ENCODE measurements at regions not wholly inside any gene's neighbourhood (a gene's known extent, or its start where the extent isn't known, plus 50 kb on each side); places are given as distances from the start of the nearest gene placed in this dataset.

- H3K4me1 ChIP-seq (ENCODE audit: control insufficient read depth, low read depth, low read length) = no peaks in the 10 kb centered on the region
- H3K27me3 ChIP-seq (ENCODE audit: control insufficient read depth, insufficient read depth, low read length) = no peaks in the 10 kb centered on the region
- no peaks in the 10 kb centered on the region for H3K36me3 ChIP-seq (ENCODE audit: control insufficient read depth, low read depth, low read length)
- no peaks in the 10 kb centered on the region for H3K9me3 ChIP-seq (ENCODE audit: control insufficient read depth, low read depth, low read length)
- H3K27ac ChIP-seq (ENCODE audit: low read length) = no peak overlapping the region
- H3K4me3 ChIP-seq (ENCODE audit: low read length) = no peak overlapping the region
- H3K9ac ChIP-seq (ENCODE audit: low read length) = no peak overlapping the region
Measured at GRCh38 chr13:31967155-31967554, 64.4 kb upstream of the FRY start.

- Histone ChIP-seq H3K36me3 (ENCODE audit: control insufficient read depth, low read depth, low read length) (no peaks in the 10 kb centered on the region), H3K27ac (ENCODE audit: low read length) (no peak overlapping the region), H3K9ac (ENCODE audit: low read length) (no peak overlapping the region), H3K9me3 (ENCODE audit: control insufficient read depth, low read depth, low read length) (no peaks in the 10 kb centered on the region), H3K27me3 (ENCODE audit: control insufficient read depth, insufficient read depth, low read length) (no peaks in the 10 kb centered on the region), H3K4me1 (ENCODE audit: control insufficient read depth, low read depth, low read length) (no peaks in the 10 kb centered on the region), H3K4me3 (ENCODE audit: low read length) (no peak overlapping the region)
Measured at GRCh38 chr13:31968473-31968872, 63.1 kb upstream of the FRY start.

- Histone ChIP-seq H3K4me1 (ENCODE audit: control insufficient read depth, low read depth, low read length) (no peaks in the 10 kb centered on the region), H3K9me3 (ENCODE audit: control insufficient read depth, low read depth, low read length) (no peaks in the 10 kb centered on the region), H3K4me3 (ENCODE audit: low read length) (no peak overlapping the region), H3K27ac (ENCODE audit: low read length) (no peak overlapping the region), H3K9ac (ENCODE audit: low read length) (no peak overlapping the region), H3K27me3 (ENCODE audit: control insufficient read depth, insufficient read depth, low read length) (no peaks in the 10 kb centered on the region), H3K36me3 (ENCODE audit: control insufficient read depth, low read depth, low read length) (no peaks in the 10 kb centered on the region)
Measured at GRCh38 chr13:31970231-31970930, 61.2 kb upstream of the FRY start.

- Histone ChIP-seq H3K9me3 (ENCODE audit: control insufficient read depth, low read depth, low read length) (no peaks in the 10 kb centered on the region), H3K9ac (ENCODE audit: low read length) (no peak overlapping the region), H3K4me3 (ENCODE audit: low read length) (no peak overlapping the region), H3K36me3 (ENCODE audit: control insufficient read depth, low read depth, low read length) (no peaks in the 10 kb centered on the region), H3K27ac (ENCODE audit: low read length) (no peak overlapping the region), H3K4me1 (ENCODE audit: control insufficient read depth, low read depth, low read length) (no peaks in the 10 kb centered on the region), H3K27me3 (ENCODE audit: control insufficient read depth, insufficient read depth, low read length) (no peaks in the 10 kb centered on the region)
Measured at GRCh38 chr13:31972453-31972852, 59.1 kb upstream of the FRY start.

- Histone ChIP-seq H3K36me3 (ENCODE audit: control insufficient read depth, low read depth, low read length) (no peaks in the 10 kb centered on the region), H3K9me3 (ENCODE audit: control insufficient read depth, low read depth, low read length) (no peaks in the 10 kb centered on the region), H3K27ac (ENCODE audit: low read length) (no peak overlapping the region), H3K4me1 (ENCODE audit: control insufficient read depth, low read depth, low read length) (no peaks in the 10 kb centered on the region), H3K4me3 (ENCODE audit: low read length) (no peak overlapping the region), H3K27me3 (ENCODE audit: control insufficient read depth, insufficient read depth, low read length) (no peaks in the 10 kb centered on the region), H3K9ac (ENCODE audit: low read length) (no peak overlapping the region)
Measured at GRCh38 chr13:31978021-31978420, 53.6 kb upstream of the FRY start.

- H3K9me3 ChIP-seq (ENCODE audit: control insufficient read depth, low read depth, low read length) = no peaks in the 10 kb centered on the region
- no peak overlapping the region for H3K27ac ChIP-seq (ENCODE audit: low read length)
- H3K27me3 ChIP-seq (ENCODE audit: control insufficient read depth, insufficient read depth, low read length) = no peaks in the 10 kb centered on the region
- H3K4me1 ChIP-seq (ENCODE audit: control insufficient read depth, low read depth, low read length) = no peaks in the 10 kb centered on the region
- H3K4me3 ChIP-seq (ENCODE audit: low read length) = no peak overlapping the region
- H3K9ac ChIP-seq (ENCODE audit: low read length) = no peak overlapping the region
- H3K36me3 ChIP-seq (ENCODE audit: control insufficient read depth, low read depth, low read length) = no peaks in the 10 kb centered on the region
Measured at GRCh38 chr13:31980830-31981229, 50.7 kb upstream of the FRY start.
